ENCODE measurements at regions not wholly inside any gene's neighbourhood (a gene's known extent, or its start where the extent isn't known, plus 50 kb on each side); places are given as distances from the start of the nearest gene placed in this dataset.

DNA sequence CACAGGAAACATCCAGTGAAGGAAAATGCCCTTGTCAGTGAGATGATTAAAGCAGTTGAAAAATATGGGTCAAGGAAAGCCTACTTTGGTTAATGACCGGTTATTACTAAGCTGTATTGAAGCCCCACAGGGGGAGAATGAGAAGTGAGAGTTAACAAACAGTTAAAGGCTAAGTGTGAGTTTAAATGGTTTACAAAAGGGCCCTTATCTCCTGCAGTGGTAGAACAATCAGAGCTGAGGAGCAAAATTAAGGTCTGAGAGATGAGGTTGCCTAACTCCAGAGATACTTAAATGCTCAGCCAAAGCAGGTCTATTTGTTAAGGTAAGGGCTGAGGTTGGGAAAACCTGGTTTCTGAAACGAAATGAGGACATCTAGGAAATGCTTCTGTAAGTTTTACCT lies 75.1 kb upstream of the FER start:
- H3K27me3 ChIP-seq (ENCODE audit: insufficient read depth in 3 of 3, low read length in 2 of 3), result no peaks in the 10 kb centered on the region
- TF ChIP-seq, protein P1, sequence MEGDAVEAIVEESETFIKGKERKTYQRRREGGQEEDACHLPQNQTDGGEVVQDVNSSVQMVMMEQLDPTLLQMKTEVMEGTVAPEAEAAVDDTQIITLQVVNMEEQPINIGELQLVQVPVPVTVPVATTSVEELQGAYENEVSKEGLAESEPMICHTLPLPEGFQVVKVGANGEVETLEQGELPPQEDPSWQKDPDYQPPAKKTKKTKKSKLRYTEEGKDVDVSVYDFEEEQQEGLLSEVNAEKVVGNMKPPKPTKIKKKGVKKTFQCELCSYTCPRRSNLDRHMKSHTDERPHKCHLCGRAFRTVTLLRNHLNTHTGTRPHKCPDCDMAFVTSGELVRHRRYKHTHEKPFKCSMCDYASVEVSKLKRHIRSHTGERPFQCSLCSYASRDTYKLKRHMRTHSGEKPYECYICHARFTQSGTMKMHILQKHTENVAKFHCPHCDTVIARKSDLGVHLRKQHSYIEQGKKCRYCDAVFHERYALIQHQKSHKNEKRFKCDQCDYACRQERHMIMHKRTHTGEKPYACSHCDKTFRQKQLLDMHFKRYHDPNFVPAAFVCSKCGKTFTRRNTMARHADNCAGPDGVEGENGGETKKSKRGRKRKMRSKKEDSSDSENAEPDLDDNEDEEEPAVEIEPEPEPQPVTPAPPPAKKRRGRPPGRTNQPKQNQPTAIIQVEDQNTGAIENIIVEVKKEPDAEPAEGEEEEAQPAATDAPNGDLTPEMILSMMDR (IDR thresholded peaks at IDR 0.05), result no peak
- H3K9me3 ChIP-seq, result no peaks in the 10 kb centered on the region
- DNase-seq (no peak), ATAC-seq (no peak)
- H3K27ac ChIP-seq, result no peak overlapping the region
- intact Hi-C loops (cut with DNase I), result no loop called here
- WGBS, 3 donors, result 55 to 73% (median 56%) methylated on average over 2 of the region's 2 CpGs
- H3K36me3 ChIP-seq (ENCODE audit: insufficient read depth in 1 of 2, low read depth in 1 of 2), result no peaks in the 10 kb centered on the region
- no peak overlapping the region for H3K4me3 ChIP-seq
- H3K4me1 ChIP-seq, result no peaks in the 10 kb centered on the region

DNA sequence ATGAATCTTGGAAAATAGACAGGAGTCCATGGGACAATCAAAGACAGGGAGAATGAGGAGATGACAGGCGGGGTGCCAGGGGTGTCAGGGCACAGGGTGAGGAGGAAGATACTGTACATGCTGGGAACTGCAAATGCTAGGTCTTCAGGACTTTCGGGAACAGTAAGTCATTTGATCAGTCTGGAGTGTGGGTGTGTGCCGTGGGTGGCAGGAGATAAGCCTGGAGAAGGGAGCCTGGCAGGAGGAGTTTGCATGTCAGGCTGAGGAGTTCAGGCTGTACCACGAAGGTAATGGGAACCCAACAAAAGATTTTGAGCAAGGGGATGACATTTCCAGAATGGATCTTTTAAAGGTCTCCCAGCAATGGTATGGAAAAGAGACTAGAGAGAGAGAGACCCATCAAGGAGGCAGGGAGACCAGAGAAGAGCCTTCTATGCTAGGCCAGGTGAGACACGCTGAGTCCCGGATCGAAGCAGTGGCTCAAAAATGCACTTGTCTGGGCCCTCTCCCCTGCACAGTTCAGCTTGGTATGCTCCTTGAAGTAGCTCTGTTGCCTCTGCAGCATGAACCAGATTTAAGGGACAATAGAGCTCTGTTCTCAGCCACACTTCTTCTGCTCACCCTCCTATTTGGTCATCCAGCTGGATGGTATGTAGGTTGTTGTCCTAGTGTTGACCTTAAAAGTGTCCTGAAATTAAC lies 77.0 kb upstream of the FER start:
- TF ChIP-seq, protein P1 (IDR thresholded peaks at IDR 0.05), result no peak
- no peak for DNase-seq

DNA sequence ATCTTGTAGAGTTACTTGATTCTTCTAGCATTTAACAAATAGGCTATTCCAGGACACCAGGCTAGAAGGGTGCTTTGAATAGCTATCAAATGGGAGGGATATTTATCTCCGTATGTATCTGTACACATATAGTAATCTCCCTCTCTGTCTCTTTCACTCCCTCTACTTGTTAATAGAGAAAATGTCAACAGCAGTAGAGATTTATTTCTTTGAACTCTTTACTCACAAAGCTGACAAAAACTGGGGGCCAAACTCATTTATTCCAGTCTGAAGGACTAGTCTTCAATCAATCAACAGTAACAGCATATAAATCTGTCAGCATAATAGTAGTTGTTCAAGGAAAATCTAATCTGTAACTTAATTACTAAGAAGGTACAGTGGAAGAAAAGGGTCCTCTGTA lies 78.2 kb upstream of the FER start:
- H3K27ac ChIP-seq, result no peak overlapping the region
- no peak overlapping the region for H3K4me3 ChIP-seq
- no peaks in the 10 kb centered on the region for H3K4me1 ChIP-seq
- TF ChIP-seq, protein P1 (IDR thresholded peaks at IDR 0.05), result no peak
- H3K36me3 ChIP-seq (ENCODE audit: insufficient read depth in 1 of 2, low read depth in 1 of 2), result no peaks in the 10 kb centered on the region
- no peaks in the 10 kb centered on the region for H3K27me3 ChIP-seq (ENCODE audit: insufficient read depth in 3 of 3, low read length in 2 of 3)
- intact Hi-C loops (cut with DNase I), result no loop called here
- H3K9me3 ChIP-seq, result no peaks in the 10 kb centered on the region
- 45 to 77% (median 61%) methylated on average over 1 of the region's 1 CpG for WGBS, 3 donors
- ATAC-seq (no peak), DNase-seq (no peak)

More for the DNA sequence above, 77.0 kb upstream of the FER start:
- WGBS, 3 donors, result 49 to 60% (median 53%) methylated on average over 7 of the region's 7 CpGs
- Histone ChIP-seq H3K27me3 (ENCODE audit: insufficient read depth in 3 of 3, low read length in 2 of 3) (no peaks in the 10 kb centered on the region), H3K27ac (no peak overlapping the region), H3K9me3 (no peaks in the 10 kb centered on the region), H3K4me3 (no peak overlapping the region), H3K36me3 (ENCODE audit: insufficient read depth in 1 of 2, low read depth in 1 of 2) (no peaks in the 10 kb centered on the region), H3K4me1 (no peaks in the 10 kb centered on the region)
- ATAC-seq, result no peak
- intact Hi-C loops (cut with DNase I), result no loop called here

DNA sequence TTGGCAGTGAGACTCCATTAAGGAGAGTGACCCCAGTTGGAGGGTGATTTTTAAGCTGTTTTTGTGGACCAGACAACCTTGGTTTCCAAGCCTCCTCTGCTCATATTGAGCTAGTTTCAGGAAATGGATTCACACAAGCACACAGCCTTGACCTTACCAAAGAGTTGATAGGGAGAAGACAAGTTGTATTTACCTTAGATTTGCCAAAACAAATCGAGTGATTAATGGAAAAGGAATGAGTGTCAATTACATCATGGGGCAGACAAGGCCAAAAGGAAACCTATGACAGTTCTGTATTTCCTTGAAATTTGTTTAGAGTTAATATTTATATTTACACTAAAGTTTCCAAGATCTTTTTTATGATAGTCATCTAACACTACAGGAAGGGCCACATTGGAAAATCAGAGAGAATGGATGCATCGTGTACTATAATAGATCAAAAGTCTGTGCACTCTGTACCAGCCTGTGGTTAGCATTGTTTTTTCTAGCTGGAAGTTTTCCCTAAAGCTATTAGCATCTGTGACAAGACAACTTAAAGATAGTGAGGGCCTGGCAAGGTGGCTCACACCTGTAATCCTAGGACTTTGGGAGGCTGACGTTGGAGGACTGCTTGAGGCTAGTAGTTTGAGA lies 86.0 kb upstream of the FER start:
- no peak for DNase-seq
- TF ChIP-seq, protein P1 (IDR thresholded peaks at IDR 0.05), result no peak
- ATAC-seq, result no peak
- Histone ChIP-seq H3K9me3 (no peaks in the 10 kb centered on the region), H3K27me3 (ENCODE audit: insufficient read depth in 3 of 3, low read length in 2 of 3) (no peaks in the 10 kb centered on the region), H3K36me3 (ENCODE audit: insufficient read depth in 1 of 2, low read depth in 1 of 2) (no peaks in the 10 kb centered on the region), H3K4me3 (no peak overlapping the region), H3K27ac (no peak overlapping the region), H3K4me1 (no peaks in the 10 kb centered on the region)
- intact Hi-C loops (cut with DNase I), result no loop called here
- 71 to 81% (median 76%) methylated on average over 3 of the region's 3 CpGs for WGBS, 3 donors

Measured in psoas muscle (tissue), 7 donors.